GM12801 (cell line): ENCODE measurements at regions not wholly inside any gene's neighbourhood (a gene's known extent, or its start where the extent isn't known, plus 50 kb on each side); places are given as distances from the start of the nearest gene placed in this dataset.

ENCODE experiments used
- CTCF ChIP-seq: IDR thresholded peaks from one replicate; pipeline ENCODE4 v1.5.1; 2011; ENCODE audit warnings: control low read depth; ENCODE audit not compliant: insufficient read length; ENCODE audit errors: extremely low read depth

- TF ChIP-seq CTCF, result no peak
Observed at GRCh38 chr13:104071806-104072205, 1005.6 kb upstream of the SLC10A2 start.

GRCh38 chr13:104065328-104065727, 999.1 kb upstream of the SLC10A2 start:
- TF ChIP-seq CTCF, result no peak

DNA sequence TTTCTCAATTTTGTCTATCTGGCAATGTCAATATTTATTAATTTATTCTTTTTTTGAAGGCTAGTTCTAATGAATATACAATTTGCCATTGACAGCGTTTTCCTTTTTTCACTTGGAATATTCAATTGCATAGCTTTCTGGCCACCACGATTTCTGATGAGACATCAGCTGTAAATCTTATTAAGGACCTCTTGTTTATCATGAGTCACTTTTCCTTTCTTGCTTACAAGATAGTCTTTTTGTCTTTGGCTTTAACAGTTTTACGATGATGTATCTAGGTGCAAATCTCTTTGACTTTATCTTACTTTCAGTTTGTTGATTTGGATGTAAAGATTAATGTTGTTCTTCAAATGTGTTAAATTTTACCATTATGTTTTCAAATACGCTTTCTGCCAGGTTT, 991.6 kb upstream of the SLC10A2 start:
- TF ChIP-seq CTCF, result no peak

GRCh38 chr13:104045907-104046306, 979.7 kb upstream of the SLC10A2 start:
- TF ChIP-seq CTCF, result no peak

GRCh38 chr13:104043184-104043583, 977.0 kb upstream of the SLC10A2 start:
- TF ChIP-seq CTCF, result no peak

DNA sequence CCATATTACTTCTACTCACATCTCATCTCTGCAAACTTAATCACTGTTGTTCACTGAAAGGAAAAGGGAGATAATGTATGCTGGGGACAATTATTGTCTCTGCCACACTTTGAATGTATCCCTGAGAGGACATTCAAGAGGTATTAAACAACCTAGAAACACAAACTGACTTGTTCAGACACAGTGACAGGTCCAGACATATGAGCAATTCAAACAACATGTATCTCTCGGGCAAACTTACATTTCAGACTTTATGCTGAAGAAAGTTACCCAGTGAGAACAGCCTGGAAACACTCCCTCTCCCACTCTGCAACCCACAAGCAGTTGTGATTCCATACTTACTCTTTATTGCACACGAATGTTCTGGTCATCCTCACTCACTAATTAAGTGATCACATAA, 968.7 kb upstream of the SLC10A2 start:
- no peak for TF ChIP-seq CTCF

DNA sequence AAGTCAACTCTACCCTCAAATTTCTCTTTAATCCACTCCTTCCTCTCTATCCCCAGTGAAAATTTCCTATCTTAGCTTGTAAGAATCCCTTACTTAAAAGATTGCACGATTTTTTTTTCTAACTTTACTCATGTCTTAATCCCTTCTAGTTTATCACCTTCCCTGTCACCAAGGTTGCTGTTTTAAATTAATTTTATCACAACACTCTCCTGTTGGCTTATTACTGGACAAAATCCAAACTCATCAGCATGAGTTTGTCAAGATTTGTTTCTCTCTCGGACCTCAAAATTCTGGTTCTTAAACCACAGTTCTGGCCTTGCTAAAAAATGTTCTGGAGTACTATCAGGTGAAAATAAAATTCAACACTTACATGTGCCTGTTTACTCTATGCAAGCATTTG, 959.1 kb upstream of the SLC10A2 start:
- TF ChIP-seq CTCF, result no peak
